SH-SY5Y (cell line): ENCODE measurements at regions not wholly inside any gene's neighbourhood (a gene's known extent, or its start where the extent isn't known, plus 50 kb on each side); places are given as distances from the start of the nearest gene placed in this dataset.

Experiments
- GATA2 ChIP-seq: IDR thresholded peaks from 2 replicates; pipeline ENCODE4 v1.6.1; 2011; ENCODE audit warnings: mild to moderate bottlenecking, low read depth, low read length
- GATA3 ChIP-seq: IDR thresholded peaks from 2 replicates; pipeline ENCODE4 v1.6.1; 2011; ENCODE audit warnings: low read depth, mild to moderate bottlenecking, low read length, moderate library complexity

GRCh38 chr2:8259106-8259840 lies 422.6 kb upstream of the ID2 start:
- TF ChIP-seq GATA3 (no peak), GATA2 (no peak)
